Activated CD4-positive, alpha-beta memory T cell treated with anti-CD3 and anti-CD28 coated beads, Interleukin-2, amount 10 ng/mL, durations not matched to agents 7 days and 5 days (primary cell): ENCODE measurements at regions not wholly inside any gene's neighbourhood (a gene's known extent, or its start where the extent isn't known, plus 50 kb on each side); places are given as distances from the start of the nearest gene placed in this dataset.

Experiments used
- CTCF ChIA-PET: fragments of 350-600 bp; sonication (Branson Sonifier 250); formaldehyde crosslinking; loops from one replicate; lab custom pipeline; 2021; ENCODE audit warnings: antibody characterized with exemption, inconsistent platforms; lab: Charles Lee
- POLR2A ChIA-PET: fragments of 350-600 bp; sonication (Branson Sonifier 250); formaldehyde crosslinking; loops from one replicate; lab custom pipeline; 2021; ENCODE audit warnings: antibody characterized with exemption; lab: Charles Lee
- DNase-seq: peaks from one replicate; pipeline ENCODE4 v3.0.0-alpha.2; 2020
- H3K27ac Mint-ChIP-seq: one replicate; pipeline ENCODE4 v1.8.0; 2021; ENCODE audit warnings: mild to moderate bottlenecking, mixed read lengths
- H3K27me3 Mint-ChIP-seq: one replicate; pipeline ENCODE4 v1.8.0; 2021; ENCODE audit warnings: mixed read lengths
- H3K36me3 Mint-ChIP-seq: one replicate; pipeline ENCODE4 v1.8.0; 2021; ENCODE audit warnings: low read depth, mixed read lengths
- H3K4me1 Mint-ChIP-seq: one replicate; pipeline ENCODE4 v1.8.0; 2021; ENCODE audit warnings: mixed read lengths
- H3K4me3 Mint-ChIP-seq: one replicate; pipeline ENCODE4 v1.8.0; 2021; ENCODE audit warnings: mild to moderate bottlenecking, mixed read lengths
- H3K9me3 Mint-ChIP-seq: one replicate; pipeline ENCODE4 v1.8.0; 2021; ENCODE audit warnings: mixed read lengths

- H3K27me3 Mint-ChIP-seq: no peaks in the 10 kb centered on the region
- ChIA-PET CTCF (no interaction called here), POLR2A (no interaction called here)
- peaks cover 6% of the 10 kb centered on the region for H3K4me1 Mint-ChIP-seq
- no peak overlapping the region for H3K27ac Mint-ChIP-seq
- no peak overlapping the region for H3K4me3 Mint-ChIP-seq
- H3K9me3 Mint-ChIP-seq: peaks cover 11% of the 10 kb centered on the region
- DNase-seq: no peak
- peaks cover 11% of the 10 kb centered on the region for H3K36me3 Mint-ChIP-seq
Measured at GRCh38 chr5:40284863-40285262, 394.9 kb upstream of the PTGER4 start.

GRCh38 chr5:40278881-40279280 is 400.8 kb upstream of the PTGER4 start:
- DNase-seq: no peak
- Mint-ChIP-seq H3K4me1 (peaks cover 40% of the 10 kb centered on the region), H3K4me3 (no peak overlapping the region), H3K27ac (no peak overlapping the region), H3K36me3 (peaks cover 18% of the 10 kb centered on the region), H3K9me3 (peaks cover 10% of the 10 kb centered on the region), H3K27me3 (no peaks in the 10 kb centered on the region)
- CTCF ChIA-PET: interaction anchor here (1.6 kb wide), 1 partner anchor 20 kb away, joined by 4 read pairs; no protein-coding TSS in a partner anchor
- POLR2A ChIA-PET: interaction anchor here (1.2 to 1.9 kb wide), 2 partner anchors 21 to 54 kb away, joined by 3 to 6 read pairs; no protein-coding TSS in a partner anchor

GRCh38 chr5:40277161-40277906 is 402.4 kb upstream of the PTGER4 start:
- peaks cover 15% of the 10 kb centered on the region for H3K9me3 Mint-ChIP-seq
- H3K4me1 Mint-ChIP-seq: peaks cover 42% of the 10 kb centered on the region
- peak overlapping the region; percentile 89 for H3K27ac Mint-ChIP-seq
- ChIA-PET CTCF (interaction anchor here (0.5 to 2.0 kb wide), 4 partner anchors 9 to 447 kb away, joined by 3 to 4 read pairs (median 4); no protein-coding TSS in a partner anchor), POLR2A (interaction anchor here (0.7 to 2.0 kb wide), 9 partner anchors 9 to 402 kb away, joined by 3 to 6 read pairs (median 4); partner anchors contain the start of gene PTGER4)
- peak overlapping the region; percentile 23 for H3K4me3 Mint-ChIP-seq
- H3K27me3 Mint-ChIP-seq: no peaks in the 10 kb centered on the region
- H3K36me3 Mint-ChIP-seq: peaks cover 20% of the 10 kb centered on the region
- DNase-seq: peak; percentile 21

DNA sequence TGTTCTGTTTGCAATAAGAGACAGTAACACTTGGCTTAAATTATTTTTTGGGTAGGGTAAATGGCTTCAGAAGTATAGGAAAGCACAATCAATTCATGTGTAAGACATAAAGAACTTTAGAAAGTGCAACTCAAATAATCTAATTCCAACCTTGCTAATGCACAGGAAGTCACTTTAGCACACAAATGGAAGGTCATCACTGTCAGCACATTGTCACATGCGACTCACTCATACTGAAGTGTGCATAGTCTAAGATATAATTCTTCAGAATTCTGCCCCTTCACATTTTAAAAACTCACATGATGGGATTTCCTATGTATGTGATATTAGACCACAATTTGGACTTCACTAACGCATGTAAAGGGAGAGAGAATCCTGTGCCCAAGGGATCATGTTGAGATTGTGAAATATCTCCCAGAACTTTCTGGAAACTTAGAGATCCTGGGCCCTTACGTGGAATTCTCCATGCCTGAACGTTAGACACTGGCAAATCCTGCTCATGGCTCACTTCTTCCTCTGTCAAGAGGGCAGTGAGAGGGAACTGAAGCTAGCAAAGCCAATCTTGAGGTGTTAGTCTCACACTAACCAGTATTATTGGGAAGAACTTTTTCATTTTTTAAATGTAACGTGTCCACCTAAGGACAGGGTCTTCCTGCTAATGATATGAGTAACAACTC is 403.2 kb upstream of the PTGER4 start:
- Mint-ChIP-seq H3K9me3 (peaks cover 15% of the 10 kb centered on the region), H3K4me1 (peaks cover 46% of the 10 kb centered on the region), H3K36me3 (peaks cover 20% of the 10 kb centered on the region), H3K27me3 (no peaks in the 10 kb centered on the region), H3K4me3 (peak overlapping the region; percentile 23), H3K27ac (peak overlapping the region; percentile 89)
- ChIA-PET CTCF (interaction anchor here (2.0 kb wide), 1 partner anchor 8 kb away, joined by 4 read pairs; no protein-coding TSS in a partner anchor), POLR2A (interaction anchor here (1.1 to 2.0 kb wide), 6 partner anchors 8 to 403 kb away, joined by 3 to 4 read pairs (median 4); partner anchors contain the start of gene PTGER4)
- DNase-seq: no peak

GRCh38 chr5:40274568-40274967 is 405.1 kb upstream of the PTGER4 start:
- Mint-ChIP-seq H3K27ac (no peak overlapping the region), H3K36me3 (peaks cover 12% of the 10 kb centered on the region), H3K27me3 (no peaks in the 10 kb centered on the region), H3K9me3 (peaks cover 6% of the 10 kb centered on the region), H3K4me1 (peaks cover 60% of the 10 kb centered on the region), H3K4me3 (no peak overlapping the region)
- POLR2A ChIA-PET: no interaction called here
- DNase-seq: no peak
- CTCF ChIA-PET: no interaction called here

GRCh38 chr5:40273936-40274335 is 405.8 kb upstream of the PTGER4 start:
- Mint-ChIP-seq H3K4me1 (peaks cover 60% of the 10 kb centered on the region), H3K27ac (no peak overlapping the region), H3K36me3 (peaks cover 12% of the 10 kb centered on the region), H3K9me3 (peaks cover 6% of the 10 kb centered on the region), H3K4me3 (no peak overlapping the region), H3K27me3 (no peaks in the 10 kb centered on the region)
- no peak for DNase-seq
- ChIA-PET CTCF (no interaction called here), POLR2A (no interaction called here)

- DNase-seq: no peak
- Mint-ChIP-seq H3K27me3 (no peaks in the 10 kb centered on the region), H3K4me3 (no peak overlapping the region), H3K9me3 (peaks cover 7% of the 10 kb centered on the region), H3K27ac (no peak overlapping the region), H3K4me1 (peaks cover 37% of the 10 kb centered on the region), H3K36me3 (peaks cover 12% of the 10 kb centered on the region)
- ChIA-PET POLR2A (no interaction called here), CTCF (no interaction called here)
Measured at GRCh38 chr5:40271476-40271875, 408.2 kb upstream of the PTGER4 start.

GRCh38 chr5:40270274-40270845 is 409.4 kb upstream of the PTGER4 start:
- peaks cover 26% of the 10 kb centered on the region for H3K4me1 Mint-ChIP-seq
- ChIA-PET CTCF (no interaction called here), POLR2A (no interaction called here)
- peaks cover 9% of the 10 kb centered on the region for H3K36me3 Mint-ChIP-seq
- H3K27ac Mint-ChIP-seq: no peak overlapping the region
- peaks cover 8% of the 10 kb centered on the region for H3K9me3 Mint-ChIP-seq
- H3K4me3 Mint-ChIP-seq: no peak overlapping the region
- DNase-seq: no peak
- H3K27me3 Mint-ChIP-seq: no peaks in the 10 kb centered on the region

GRCh38 chr5:40268088-40268487 is 411.6 kb upstream of the PTGER4 start:
- H3K36me3 Mint-ChIP-seq: peaks cover 3% of the 10 kb centered on the region
- no peak overlapping the region for H3K4me3 Mint-ChIP-seq
- DNase-seq: no peak
- ChIA-PET POLR2A (interaction anchor here (1.3 kb wide), 1 partner anchor 9 kb away, joined by 4 read pairs; no protein-coding TSS in a partner anchor), CTCF (interaction anchor here (1.4 kb wide), 1 partner anchor 9 kb away, joined by 4 read pairs; no protein-coding TSS in a partner anchor)
- no peaks in the 10 kb centered on the region for H3K27me3 Mint-ChIP-seq
- peaks cover 18% of the 10 kb centered on the region for H3K4me1 Mint-ChIP-seq
- peaks cover 3% of the 10 kb centered on the region for H3K9me3 Mint-ChIP-seq
- no peak overlapping the region for H3K27ac Mint-ChIP-seq

- Mint-ChIP-seq H3K27ac (no peak overlapping the region), H3K4me3 (no peak overlapping the region), H3K36me3 (peaks cover 3% of the 10 kb centered on the region), H3K9me3 (peaks cover 2% of the 10 kb centered on the region), H3K27me3 (no peaks in the 10 kb centered on the region), H3K4me1 (peaks cover 16% of the 10 kb centered on the region)
- DNase-seq: no peak
- ChIA-PET POLR2A (interaction anchor here (1.3 kb wide), 1 partner anchor 413 kb away, joined by 3 read pairs; the partner anchor contains the start of gene PTGER4), CTCF (no interaction called here)
Measured at GRCh38 chr5:40266952-40267351, 412.8 kb upstream of the PTGER4 start.

DNA sequence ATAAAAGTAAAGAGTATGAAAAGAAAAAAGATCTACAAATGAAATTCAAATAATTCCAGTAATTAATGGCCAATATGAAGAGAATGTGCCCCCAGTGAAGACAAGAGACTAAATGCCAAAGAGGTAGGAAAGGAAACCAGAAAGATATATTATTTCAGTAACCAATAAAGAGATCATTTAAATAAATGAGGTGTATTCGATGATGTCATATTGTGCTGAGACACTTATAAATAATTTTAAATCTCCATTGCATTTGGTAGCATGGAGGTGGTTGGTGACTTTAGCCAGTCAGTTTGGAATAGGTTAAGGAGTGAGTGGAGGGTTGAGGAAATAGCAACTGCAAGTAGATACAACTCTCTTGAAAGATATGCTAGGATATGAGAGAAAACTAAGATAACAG is 417.7 kb upstream of the PTGER4 start:
- H3K36me3 Mint-ChIP-seq: peaks cover 7% of the 10 kb centered on the region
- ChIA-PET POLR2A (no interaction called here), CTCF (no interaction called here)
- DNase-seq: no peak
- H3K9me3 Mint-ChIP-seq: peaks cover 10% of the 10 kb centered on the region
- H3K27me3 Mint-ChIP-seq: no peaks in the 10 kb centered on the region
- H3K27ac Mint-ChIP-seq: no peak overlapping the region
- no peak overlapping the region for H3K4me3 Mint-ChIP-seq
- H3K4me1 Mint-ChIP-seq: peaks cover 13% of the 10 kb centered on the region

DNA sequence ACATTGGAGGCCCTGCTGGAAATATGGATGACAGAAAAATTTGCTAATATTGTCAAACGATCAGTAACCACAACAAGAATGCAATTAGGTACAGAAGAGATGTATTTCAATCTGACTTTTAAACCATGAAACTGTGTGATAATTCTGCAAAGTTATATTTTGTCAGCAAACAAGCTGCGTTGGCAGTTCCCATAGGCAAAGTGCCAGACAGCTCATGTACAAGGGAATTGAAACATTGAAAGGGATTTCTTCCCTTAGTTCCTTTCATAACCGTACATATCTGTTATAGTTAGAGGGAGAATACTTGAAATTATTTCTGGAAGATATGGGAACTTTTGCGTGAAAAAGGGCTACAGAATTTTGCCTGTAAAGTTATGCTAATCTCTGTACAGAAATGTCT is 419.4 kb upstream of the PTGER4 start:
- Mint-ChIP-seq H3K4me3 (no peak overlapping the region), H3K4me1 (peaks cover 13% of the 10 kb centered on the region), H3K36me3 (peaks cover 7% of the 10 kb centered on the region), H3K9me3 (peaks cover 7% of the 10 kb centered on the region), H3K27ac (no peak overlapping the region), H3K27me3 (no peaks in the 10 kb centered on the region)
- CTCF ChIA-PET: no interaction called here
- POLR2A ChIA-PET: no interaction called here
- DNase-seq: no peak
